IPS-20b (cell line): ENCODE measurements at regions not wholly inside any gene's neighbourhood (a gene's known extent, or its start where the extent isn't known, plus 50 kb on each side); places are given as distances from the start of the nearest gene placed in this dataset.

Experiments used
- H3K27ac ChIP-seq: one replicate; pipeline ENCODE4 v1.5.1; 2013; ENCODE audit warnings: low read length
- H3K27me3 ChIP-seq: 2 replicates; pipeline ENCODE4 v1.6.1; 2013; ENCODE audit warnings: mild to moderate bottlenecking, low read length, inconsistent platforms; ENCODE audit not compliant: insufficient read depth
- H3K36me3 ChIP-seq: 2 replicates; pipeline ENCODE4 v1.6.1; 2013; ENCODE audit warnings: low read depth, mild to moderate bottlenecking, inconsistent platforms, low read length, moderate library complexity; ENCODE audit not compliant: insufficient read depth
- H3K4me1 ChIP-seq: 2 replicates; pipeline ENCODE4 v1.6.1; 2013; ENCODE audit warnings: mild to moderate bottlenecking, control low read depth, inconsistent platforms, low read length, moderate library complexity; ENCODE audit not compliant: insufficient read depth
- H3K4me3 ChIP-seq: 2 replicates; pipeline ENCODE4 v1.5.1; 2013; ENCODE audit warnings: mild to moderate bottlenecking, low read length, inconsistent platforms
- H3K9ac ChIP-seq: 2 replicates; pipeline ENCODE4 v1.6.1; 2013; ENCODE audit warnings: low read depth, mild to moderate bottlenecking, inconsistent platforms, low read length, moderate library complexity
- H3K9me3 ChIP-seq: 2 replicates; pipeline ENCODE4 v1.6.1; 2013; ENCODE audit warnings: mild to moderate bottlenecking, low read depth, low read length, inconsistent platforms; ENCODE audit not compliant: insufficient read depth

- Histone ChIP-seq H3K9ac (no peak overlapping the region), H3K9me3 (peaks cover 9% of the 10 kb centered on the region), H3K4me3 (no peak overlapping the region), H3K27ac (no peak overlapping the region), H3K36me3 (no peaks in the 10 kb centered on the region), H3K27me3 (no peaks in the 10 kb centered on the region), H3K4me1 (0 out of 2 replicates have a peak, but pooled peaks cover 3% of the 10 kb centered on the region)
These were observed 107.5 kb downstream of the CYSLTR2 start for GRCh38 chr13:48761256-48761655.

- no peak overlapping the region for H3K4me3 ChIP-seq
- H3K27me3 ChIP-seq: no peaks in the 10 kb centered on the region
- no peak overlapping the region for H3K27ac ChIP-seq
- H3K9ac ChIP-seq: no peak overlapping the region
- no peaks in the 10 kb centered on the region for H3K4me1 ChIP-seq
- H3K36me3 ChIP-seq: no peaks in the 10 kb centered on the region
- H3K9me3 ChIP-seq: peaks cover 12% of the 10 kb centered on the region
These were observed 115.5 kb downstream of the CYSLTR2 start for GRCh38 chr13:48769107-48769704.

- Histone ChIP-seq H3K9ac (no peak overlapping the region), H3K36me3 (no peaks in the 10 kb centered on the region), H3K27me3 (no peaks in the 10 kb centered on the region), H3K4me3 (no peak overlapping the region), H3K9me3 (peaks cover 8% of the 10 kb centered on the region), H3K27ac (no peak overlapping the region), H3K4me1 (no peaks in the 10 kb centered on the region)
These were observed 116.6 kb downstream of the CYSLTR2 start for GRCh38 chr13:48770372-48770771.

- Histone ChIP-seq H3K9me3 (peaks cover 4% of the 10 kb centered on the region; the same call in 1 of the 2 replicates), H3K27ac (no peak overlapping the region), H3K9ac (no peak overlapping the region), H3K36me3 (no peaks in the 10 kb centered on the region), H3K27me3 (no peaks in the 10 kb centered on the region), H3K4me3 (no peak overlapping the region), H3K4me1 (no peaks in the 10 kb centered on the region)
These were observed 119.2 kb downstream of the CYSLTR2 start for GRCh38 chr13:48772908-48773307.

- H3K4me1 ChIP-seq: no peaks in the 10 kb centered on the region
- H3K36me3 ChIP-seq: no peaks in the 10 kb centered on the region
- H3K27me3 ChIP-seq: no peaks in the 10 kb centered on the region
- H3K9me3 ChIP-seq: no peaks in the 10 kb centered on the region
- no peak overlapping the region for H3K9ac ChIP-seq
- H3K4me3 ChIP-seq: no peak overlapping the region
- H3K27ac ChIP-seq: no peak overlapping the region
These were observed 120.0 kb downstream of the CYSLTR2 start for GRCh38 chr13:48773531-48774275.

- H3K27me3 ChIP-seq: no peaks in the 10 kb centered on the region
- no peaks in the 10 kb centered on the region for H3K9me3 ChIP-seq
- no peak overlapping the region for H3K4me3 ChIP-seq
- no peak overlapping the region for H3K9ac ChIP-seq
- no peak overlapping the region for H3K27ac ChIP-seq
- H3K36me3 ChIP-seq: no peaks in the 10 kb centered on the region
- no peaks in the 10 kb centered on the region for H3K4me1 ChIP-seq
These were observed 121.6 kb downstream of the CYSLTR2 start for GRCh38 chr13:48775285-48775684.

- Histone ChIP-seq H3K27me3 (no peaks in the 10 kb centered on the region), H3K9me3 (peaks cover 2% of the 10 kb centered on the region; the same call in 1 of the 2 replicates), H3K36me3 (no peaks in the 10 kb centered on the region), H3K4me1 (no peaks in the 10 kb centered on the region), H3K9ac (no peak overlapping the region), H3K27ac (no peak overlapping the region), H3K4me3 (no peak overlapping the region)
These were observed 122.1 kb downstream of the CYSLTR2 start for GRCh38 chr13:48775804-48776203.

GRCh38 chr13:48776401-48776800 lies 122.7 kb downstream of the CYSLTR2 start:
- Histone ChIP-seq H3K9me3 (peaks cover 4% of the 10 kb centered on the region; the same call in 1 of the 2 replicates), H3K4me1 (no peaks in the 10 kb centered on the region), H3K4me3 (no peak overlapping the region), H3K36me3 (no peaks in the 10 kb centered on the region), H3K9ac (no peak overlapping the region), H3K27me3 (no peaks in the 10 kb centered on the region), H3K27ac (no peak overlapping the region)

GRCh38 chr13:48778610-48779009 lies 124.9 kb downstream of the CYSLTR2 start:
- Histone ChIP-seq H3K27me3 (no peaks in the 10 kb centered on the region), H3K9me3 (peaks cover 4% of the 10 kb centered on the region), H3K9ac (no peak overlapping the region), H3K36me3 (no peaks in the 10 kb centered on the region), H3K27ac (no peak overlapping the region), H3K4me1 (no peaks in the 10 kb centered on the region), H3K4me3 (no peak overlapping the region)

- Histone ChIP-seq H3K9me3 (peaks cover 4% of the 10 kb centered on the region), H3K36me3 (no peaks in the 10 kb centered on the region), H3K4me3 (no peak overlapping the region), H3K9ac (no peak overlapping the region), H3K4me1 (no peaks in the 10 kb centered on the region), H3K27me3 (no peaks in the 10 kb centered on the region), H3K27ac (no peak overlapping the region)
These were observed 127.1 kb downstream of the CYSLTR2 start for GRCh38 chr13:48780713-48781341.

GRCh38 chr13:48782429-48782840 lies 128.7 kb downstream of the CYSLTR2 start:
- Histone ChIP-seq H3K9me3 (peaks cover 4% of the 10 kb centered on the region), H3K36me3 (no peaks in the 10 kb centered on the region), H3K9ac (no peak overlapping the region), H3K27ac (no peak overlapping the region), H3K27me3 (no peaks in the 10 kb centered on the region), H3K4me3 (no peak overlapping the region), H3K4me1 (no peaks in the 10 kb centered on the region)

- no peaks in the 10 kb centered on the region for H3K4me1 ChIP-seq
- no peaks in the 10 kb centered on the region for H3K27me3 ChIP-seq
- peaks cover 4% of the 10 kb centered on the region for H3K9me3 ChIP-seq
- H3K4me3 ChIP-seq: no peak overlapping the region
- H3K36me3 ChIP-seq: no peaks in the 10 kb centered on the region
- H3K9ac ChIP-seq: no peak overlapping the region
- H3K27ac ChIP-seq: no peak overlapping the region
These were observed 129.5 kb downstream of the CYSLTR2 start for GRCh38 chr13:48783181-48783630.
